ENCODE measurements at regions not wholly inside any gene's neighbourhood (a gene's known extent, or its start where the extent isn't known, plus 50 kb on each side); places are given as distances from the start of the nearest gene placed in this dataset.

DNA sequence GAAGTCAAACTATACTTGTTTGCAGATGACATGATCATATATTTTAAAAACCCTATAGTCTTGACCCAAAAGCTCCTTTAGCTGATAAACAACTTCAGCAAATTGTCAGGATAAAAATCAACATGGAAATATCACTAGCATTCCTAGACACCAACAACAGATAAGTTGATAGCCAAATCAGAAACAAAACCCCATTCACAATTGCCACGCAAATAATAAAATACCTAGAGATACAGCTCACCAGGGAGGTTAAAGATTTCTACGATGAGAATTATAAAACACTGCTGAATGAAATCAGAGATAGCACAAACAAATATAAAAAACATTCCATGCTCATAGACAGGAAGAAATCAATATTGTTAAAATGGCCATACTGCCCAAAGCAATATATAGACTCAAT, 605.0 kb upstream of the GRIA3 start:
- TF ChIP-seq CTCF (IDR thresholded peaks at IDR 0.05) (no peak), EZH2 (IDR thresholded peaks at IDR 0.05; ENCODE audit: borderline replicate concordance, insufficient read depth, low read depth, low read length, poor library complexity, severe bottlenecking) (no peak)

DNA sequence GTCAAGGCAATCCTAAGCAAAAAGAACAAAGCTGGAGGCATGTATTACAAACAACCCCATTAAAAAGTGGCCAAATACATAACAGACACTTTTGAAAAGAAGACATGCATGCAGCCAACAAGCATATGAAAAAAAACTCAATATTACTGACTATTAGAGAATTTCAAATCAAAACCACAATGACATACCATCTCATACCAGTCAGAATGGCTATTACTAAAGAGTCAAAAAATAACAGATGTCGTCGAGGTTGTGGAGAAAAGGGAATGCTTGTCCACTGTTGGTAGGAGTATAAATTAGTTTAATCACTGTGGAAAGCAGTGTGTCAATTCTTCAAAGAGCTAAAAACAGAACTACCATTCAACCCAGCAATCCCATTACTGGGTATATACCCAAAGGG, 604.6 kb upstream of the GRIA3 start:
- H3K4me3 ChIP-seq (ENCODE audit: control extremely low read depth in 1 of 5, extremely low read depth in 1 of 5, insufficient read depth in 1 of 5, low read depth in 2 of 5, low read length in 4 of 5) = no peak overlapping the region
- TF ChIP-seq CTCF (IDR thresholded peaks at IDR 0.05) (no peak), EZH2 (IDR thresholded peaks at IDR 0.05; ENCODE audit: borderline replicate concordance, insufficient read depth, low read depth, low read length, poor library complexity, severe bottlenecking) (no peak)
- DNase-seq (no peak), ATAC-seq (ENCODE audit: low read depth) (no peak)
- Mint-ChIP-seq H3K4me3 (no peak overlapping the region), H3K9me3 (ENCODE audit: insufficient read depth) (no peaks in the 10 kb centered on the region), H3K4me1 (no peaks in the 10 kb centered on the region), H3K27ac (no peak overlapping the region), H3K27me3 (no peaks in the 10 kb centered on the region)
- CTCF ChIA-PET = no interaction called here
- intact Hi-C loops (cut with micrococcal nuclease) = no loop called here
- H3K4me2 ChIP-seq (replicated peaks; ENCODE audit: low read depth, low read length, poor library complexity, severe bottlenecking) = no peak overlapping the region
- no peaks in the 10 kb centered on the region for H3K79me2 ChIP-seq (ENCODE audit: control insufficient read depth, insufficient read depth, low read length)
- no peak overlapping the region for H3K9ac ChIP-seq (ENCODE audit: low read length)
- POLR2A ChIA-PET = no interaction called here
- no peaks in the 10 kb centered on the region for H4K20me1 ChIP-seq (ENCODE audit: control insufficient read depth, insufficient read depth, low read length, poor library complexity, severe bottlenecking)
- H3K4me1 ChIP-seq (ENCODE audit: control insufficient read depth in 2 of 2, insufficient read depth in 2 of 2, low read length in 2 of 2) = no peaks in the 10 kb centered on the region
- H2AFZ ChIP-seq (ENCODE audit: insufficient read depth, low read depth, low read length, poor library complexity, severe bottlenecking) = no peak overlapping the region
- no peaks in the 10 kb centered on the region for H3K36me3 ChIP-seq (replicated peaks in 1 of 2; ENCODE audit: control extremely low read depth in 1 of 2, control insufficient read depth in 1 of 2, extremely low read depth in 1 of 2, insufficient read depth in 2 of 2, low read length in 1 of 2)
- H3K27me3 ChIP-seq (replicated peaks in 1 of 4; ENCODE audit: control extremely low read depth in 1 of 4, control insufficient read depth in 3 of 4, insufficient read depth in 4 of 4, low read length in 3 of 4) = no peaks in the 10 kb centered on the region
- H3K9me3 ChIP-seq (ENCODE audit: control extremely low read depth in 1 of 3, control insufficient read depth in 2 of 3, insufficient read depth in 1 of 3, low read length in 2 of 3) = peaks cover 0 to under 1% (median 0%) of the 10 kb centered on the region in 3 donors
- no CpG with 5 or more reads among the region's 2 CpGs for WGBS (ENCODE audit: insufficient coverage)
- no peak overlapping the region for H3K27ac ChIP-seq (ENCODE audit: low read length in 2 of 2)

More for the DNA sequence above, 605.0 kb upstream of the GRIA3 start:
- Histone ChIP-seq H3K4me3 (ENCODE audit: control extremely low read depth in 1 of 5, extremely low read depth in 1 of 5, insufficient read depth in 1 of 5, low read depth in 2 of 5, low read length in 4 of 5) (no peak overlapping the region), H3K36me3 (replicated peaks in 1 of 2; ENCODE audit: control extremely low read depth in 1 of 2, control insufficient read depth in 1 of 2, extremely low read depth in 1 of 2, insufficient read depth in 2 of 2, low read length in 1 of 2) (no peaks in the 10 kb centered on the region), H3K79me2 (ENCODE audit: control insufficient read depth, insufficient read depth, low read length) (no peaks in the 10 kb centered on the region), H3K27me3 (replicated peaks in 1 of 4; ENCODE audit: control extremely low read depth in 1 of 4, control insufficient read depth in 3 of 4, insufficient read depth in 4 of 4, low read length in 3 of 4) (no peaks in the 10 kb centered on the region), H3K4me1 (ENCODE audit: control insufficient read depth in 2 of 2, insufficient read depth in 2 of 2, low read length in 2 of 2) (no peaks in the 10 kb centered on the region), H2AFZ (ENCODE audit: insufficient read depth, low read depth, low read length, poor library complexity, severe bottlenecking) (no peak overlapping the region), H3K4me2 (replicated peaks; ENCODE audit: low read depth, low read length, poor library complexity, severe bottlenecking) (no peak overlapping the region), H3K27ac (ENCODE audit: low read length in 2 of 2) (no peak overlapping the region), H3K9ac (ENCODE audit: low read length) (no peak overlapping the region), H4K20me1 (ENCODE audit: control insufficient read depth, insufficient read depth, low read length, poor library complexity, severe bottlenecking) (no peaks in the 10 kb centered on the region), H3K9me3 (ENCODE audit: control extremely low read depth in 1 of 3, control insufficient read depth in 2 of 3, insufficient read depth in 1 of 3, low read length in 2 of 3) (peaks cover 0 to 4% (median 0%) of the 10 kb centered on the region in 3 donors)
- Mint-ChIP-seq H3K4me3 (no peak overlapping the region), H3K27me3 (no peaks in the 10 kb centered on the region), H3K9me3 (ENCODE audit: insufficient read depth) (no peaks in the 10 kb centered on the region), H3K4me1 (no peaks in the 10 kb centered on the region), H3K27ac (no peak overlapping the region)
- DNase-seq = no peak
- intact Hi-C loops (cut with micrococcal nuclease) = no loop called here
- ATAC-seq (ENCODE audit: low read depth) = no peak
- ChIA-PET CTCF (no interaction called here), POLR2A (no interaction called here)
- no CpG with 5 or more reads among the region's 2 CpGs for WGBS (ENCODE audit: insufficient coverage)

Data from B cell (primary cell).